ENCODE measurements at regions not wholly inside any gene's neighbourhood (a gene's known extent, or its start where the extent isn't known, plus 50 kb on each side); places are given as distances from the start of the nearest gene placed in this dataset.

DNA sequence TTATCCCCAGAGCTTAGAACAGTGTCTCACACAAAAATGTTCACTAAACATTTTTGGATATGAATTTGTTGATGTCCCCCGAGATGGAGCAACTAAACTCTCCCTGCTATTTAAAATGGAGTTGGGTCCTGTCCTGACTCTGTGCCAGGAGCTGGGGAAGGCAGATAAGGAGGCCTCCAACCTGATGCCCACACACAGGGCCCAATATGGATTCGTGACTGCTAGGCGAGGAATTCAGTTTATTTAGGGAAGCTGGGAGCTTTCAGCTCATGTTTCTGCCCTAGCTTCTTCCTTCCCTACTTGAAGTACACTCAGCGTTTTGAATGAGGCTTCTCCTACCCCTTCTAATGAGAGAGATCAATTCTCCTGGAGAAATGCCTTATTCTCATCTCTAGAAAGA, 373.0 kb upstream of the LARGE1 start:
- ChIA-PET POLR2A (no interaction called here), CTCF (no interaction called here)
- DNase-seq (ENCODE audit: low read depth, low spot score) (no peak), FAIRE-seq (no peak)
- H3K9me1 ChIP-seq (replicated peaks; ENCODE audit: control insufficient read depth, extremely low read depth, insufficient read depth, low read length): no peaks in the 10 kb centered on the region
- TF ChIP-seq GATA2 (IDR thresholded peaks at IDR 0.05; ENCODE audit: insufficient read depth, insufficient read length, low read depth, low read length) (no peak), JUN (IDR thresholded peaks at IDR 0.05; ENCODE audit: borderline replicate concordance, insufficient read depth, insufficient read length, low read depth) (no peak), POLR2AphosphoS5 (IDR thresholded peaks at IDR 0.05; ENCODE audit: insufficient read depth, low read depth, low read length) (no peak), POLR2A (IDR thresholded peaks at IDR 0.05; ENCODE audit: low read depth, low read length) (no peak)
- TF ChIP-seq, protein P1, sequence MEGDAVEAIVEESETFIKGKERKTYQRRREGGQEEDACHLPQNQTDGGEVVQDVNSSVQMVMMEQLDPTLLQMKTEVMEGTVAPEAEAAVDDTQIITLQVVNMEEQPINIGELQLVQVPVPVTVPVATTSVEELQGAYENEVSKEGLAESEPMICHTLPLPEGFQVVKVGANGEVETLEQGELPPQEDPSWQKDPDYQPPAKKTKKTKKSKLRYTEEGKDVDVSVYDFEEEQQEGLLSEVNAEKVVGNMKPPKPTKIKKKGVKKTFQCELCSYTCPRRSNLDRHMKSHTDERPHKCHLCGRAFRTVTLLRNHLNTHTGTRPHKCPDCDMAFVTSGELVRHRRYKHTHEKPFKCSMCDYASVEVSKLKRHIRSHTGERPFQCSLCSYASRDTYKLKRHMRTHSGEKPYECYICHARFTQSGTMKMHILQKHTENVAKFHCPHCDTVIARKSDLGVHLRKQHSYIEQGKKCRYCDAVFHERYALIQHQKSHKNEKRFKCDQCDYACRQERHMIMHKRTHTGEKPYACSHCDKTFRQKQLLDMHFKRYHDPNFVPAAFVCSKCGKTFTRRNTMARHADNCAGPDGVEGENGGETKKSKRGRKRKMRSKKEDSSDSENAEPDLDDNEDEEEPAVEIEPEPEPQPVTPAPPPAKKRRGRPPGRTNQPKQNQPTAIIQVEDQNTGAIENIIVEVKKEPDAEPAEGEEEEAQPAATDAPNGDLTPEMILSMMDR (IDR thresholded peaks at IDR 0.05; ENCODE audit: extremely low read depth in 1 of 2, insufficient read depth in 1 of 2, low read depth in 1 of 2, low read length in 2 of 2): no peak
- dilution Hi-C loops (cut with MboI; ENCODE audit: extremely low pct_ligation_motif_present, low sequenced_read_pairs) (no loop called here), intact Hi-C loops (cut with micrococcal nuclease) (no loop called here)
- no peak overlapping the region for H2AFZ ChIP-seq (ENCODE audit: low read depth, low read length)
- H3K4me2 ChIP-seq (ENCODE audit: insufficient read depth, low read length): no peak overlapping the region
- no TSS peak for BruUV-seq (replicated peaks)
- H3K79me2 ChIP-seq (ENCODE audit: control insufficient read depth, insufficient read depth, low read length): no peaks in the 10 kb centered on the region
- no peak overlapping the region for H3K9ac ChIP-seq (replicated peaks; ENCODE audit: extremely low read depth, insufficient read depth, low read length)
- no peaks in the 10 kb centered on the region for H3K36me3 ChIP-seq (ENCODE audit: control insufficient read depth in 2 of 2, extremely low read depth in 1 of 2, insufficient read depth in 2 of 2, low read length in 2 of 2)
- no peaks in the 10 kb centered on the region for H4K20me1 ChIP-seq (replicated peaks; ENCODE audit: control insufficient read depth, extremely low read depth, insufficient read depth, low read length)
- no peak overlapping the region for H3K4me3 ChIP-seq (replicated peaks in 1 of 3; ENCODE audit: insufficient read depth in 1 of 3, low read depth in 1 of 3, low read length in 3 of 3)
- H3K27me3 ChIP-seq (ENCODE audit: control insufficient read depth in 2 of 2, insufficient read depth in 2 of 2, low read length in 2 of 2): no peaks in the 10 kb centered on the region
- H3K27ac ChIP-seq (ENCODE audit: insufficient read depth, low read depth, low read length): no peak overlapping the region
- H3K9me3 ChIP-seq (replicated peaks; ENCODE audit: control insufficient read depth, insufficient read depth, low read length): peaks cover 4% of the 10 kb centered on the region
- H3K4me1 ChIP-seq (ENCODE audit: control insufficient read depth, extremely low read depth, insufficient read depth, low read length): no peaks in the 10 kb centered on the region

DNA sequence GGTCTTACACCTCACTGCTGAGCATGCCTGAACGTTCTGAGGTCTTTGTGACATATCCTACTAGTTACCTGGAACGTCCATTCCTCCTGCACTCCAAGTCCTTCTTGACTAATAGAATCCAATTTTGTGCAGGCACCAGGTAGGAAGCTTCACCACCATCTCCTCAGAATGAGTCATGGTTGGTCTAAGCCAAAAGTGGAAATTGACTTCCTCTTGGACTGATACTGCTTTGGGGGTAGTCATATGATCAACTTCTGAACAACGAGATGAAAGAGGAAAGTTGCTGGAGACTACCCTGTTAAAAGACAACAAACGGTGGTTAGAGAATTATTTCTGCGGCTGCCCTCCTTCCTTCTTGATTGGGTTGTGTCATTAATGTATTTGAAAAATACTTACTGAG, 374.2 kb upstream of the LARGE1 start:
- BruUV-seq (replicated peaks): no TSS peak
- ChIA-PET POLR2A (no interaction called here), CTCF (no interaction called here)
- TF ChIP-seq FOS (IDR thresholded peaks at IDR 0.05; ENCODE audit: borderline replicate concordance, insufficient read depth, low read length): no peak
- no peak for TF ChIP-seq GATA2 (IDR thresholded peaks at IDR 0.05; ENCODE audit: insufficient read depth, insufficient read length, low read depth, low read length)
- no peak for TF ChIP-seq MYC (IDR thresholded peaks at IDR 0.05; ENCODE audit: low read depth, low read length)
- TF ChIP-seq, protein P2, sequence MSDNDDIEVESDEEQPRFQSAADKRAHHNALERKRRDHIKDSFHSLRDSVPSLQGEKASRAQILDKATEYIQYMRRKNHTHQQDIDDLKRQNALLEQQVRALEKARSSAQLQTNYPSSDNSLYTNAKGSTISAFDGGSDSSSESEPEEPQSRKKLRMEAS (IDR thresholded peaks at IDR 0.05; ENCODE audit: insufficient read depth, insufficient read length): no peak
- TF ChIP-seq EZH2 (IDR thresholded peaks at IDR 0.05; ENCODE audit: borderline replicate concordance, low read depth, low read length, severe bottlenecking): no peak
- TF ChIP-seq, protein P1 (IDR thresholded peaks at IDR 0.05; ENCODE audit: extremely low read depth in 1 of 2, insufficient read depth in 1 of 2, low read depth in 1 of 2, low read length in 2 of 2): no peak
- TF ChIP-seq JUN (IDR thresholded peaks at IDR 0.05; ENCODE audit: borderline replicate concordance, insufficient read depth, insufficient read length, low read depth): no peak
- no peak for TF ChIP-seq POLR2AphosphoS5 (IDR thresholded peaks at IDR 0.05; ENCODE audit: insufficient read depth, low read depth, low read length)
- TF ChIP-seq POLR2A (IDR thresholded peaks at IDR 0.05; ENCODE audit: low read depth, low read length): no peak
- Histone ChIP-seq H3K9me1 (replicated peaks; ENCODE audit: control insufficient read depth, extremely low read depth, insufficient read depth, low read length) (no peaks in the 10 kb centered on the region), H3K27ac (ENCODE audit: insufficient read depth, low read depth, low read length) (no peak overlapping the region), H3K4me3 (replicated peaks in 1 of 3; ENCODE audit: insufficient read depth in 1 of 3, low read depth in 1 of 3, low read length in 3 of 3) (no peak overlapping the region), H3K9me3 (replicated peaks; ENCODE audit: control insufficient read depth, insufficient read depth, low read length) (peaks cover 6% of the 10 kb centered on the region), H3K27me3 (ENCODE audit: control insufficient read depth in 2 of 2, insufficient read depth in 2 of 2, low read length in 2 of 2) (no peaks in the 10 kb centered on the region), H3K79me2 (ENCODE audit: control insufficient read depth, insufficient read depth, low read length) (no peaks in the 10 kb centered on the region), H3K4me2 (ENCODE audit: insufficient read depth, low read length) (no peak overlapping the region), H3K4me1 (ENCODE audit: control insufficient read depth, extremely low read depth, insufficient read depth, low read length) (no peaks in the 10 kb centered on the region), H3K9ac (replicated peaks; ENCODE audit: extremely low read depth, insufficient read depth, low read length) (no peak overlapping the region), H4K20me1 (replicated peaks; ENCODE audit: control insufficient read depth, extremely low read depth, insufficient read depth, low read length) (no peaks in the 10 kb centered on the region), H3K36me3 (ENCODE audit: control insufficient read depth in 2 of 2, extremely low read depth in 1 of 2, insufficient read depth in 2 of 2, low read length in 2 of 2) (no peaks in the 10 kb centered on the region), H2AFZ (ENCODE audit: low read depth, low read length) (no peak overlapping the region)
- intact Hi-C loops (cut with micrococcal nuclease): no loop called here
- dilution Hi-C loops (cut with MboI; ENCODE audit: extremely low pct_ligation_motif_present, low sequenced_read_pairs): no loop called here
- no peak for FAIRE-seq
- DNase-seq (ENCODE audit: low read depth, low spot score): no peak

Measured in endothelial cell of umbilical vein (primary cell).